Type B pancreatic cell (in vitro differentiated cells): ENCODE measurements at regions not wholly inside any gene's neighbourhood (a gene's known extent, or its start where the extent isn't known, plus 50 kb on each side); places are given as distances from the start of the nearest gene placed in this dataset.

Experiments
- DNase-seq: peaks from one replicate; pipeline ENCODE4 v3.0.0; 2021; ENCODE audit warnings: mixed read lengths; ENCODE audit not compliant: unreplicated experiment; ENCODE audit errors: extremely low spot score
- H3K27ac Mint-ChIP-seq: 2 replicates; pipeline ENCODE4 v1.8.0; 2021; ENCODE audit warnings: mild to moderate bottlenecking, mixed read lengths
- H3K27me3 Mint-ChIP-seq: 2 replicates; pipeline ENCODE4 v1.8.0; 2021; ENCODE audit warnings: mixed read lengths
- H3K36me3 Mint-ChIP-seq: 2 replicates; pipeline ENCODE4 v1.8.0; 2021; ENCODE audit warnings: mixed read lengths
- H3K4me1 Mint-ChIP-seq: one replicate; pipeline ENCODE4 v1.8.0; 2021; ENCODE audit warnings: mixed read lengths; ENCODE audit not compliant: unreplicated experiment
- H3K4me3 Mint-ChIP-seq: 2 replicates; pipeline ENCODE4 v1.8.0; 2021; ENCODE audit warnings: mild to moderate bottlenecking, mixed read lengths
- H3K9me3 Mint-ChIP-seq: 2 replicates; pipeline ENCODE4 v1.8.0; 2021; ENCODE audit warnings: mixed read lengths
- TF ChIP-seq, protein P1 (sequence below): fragments of 200-600 bp; sonication (generic); conservative IDR thresholded peaks from 2 replicates; pipeline ENCODE4 v1.5.0; 2021; ENCODE audit warnings: antibody characterized with exemption, mild to moderate bottlenecking

DNA sequence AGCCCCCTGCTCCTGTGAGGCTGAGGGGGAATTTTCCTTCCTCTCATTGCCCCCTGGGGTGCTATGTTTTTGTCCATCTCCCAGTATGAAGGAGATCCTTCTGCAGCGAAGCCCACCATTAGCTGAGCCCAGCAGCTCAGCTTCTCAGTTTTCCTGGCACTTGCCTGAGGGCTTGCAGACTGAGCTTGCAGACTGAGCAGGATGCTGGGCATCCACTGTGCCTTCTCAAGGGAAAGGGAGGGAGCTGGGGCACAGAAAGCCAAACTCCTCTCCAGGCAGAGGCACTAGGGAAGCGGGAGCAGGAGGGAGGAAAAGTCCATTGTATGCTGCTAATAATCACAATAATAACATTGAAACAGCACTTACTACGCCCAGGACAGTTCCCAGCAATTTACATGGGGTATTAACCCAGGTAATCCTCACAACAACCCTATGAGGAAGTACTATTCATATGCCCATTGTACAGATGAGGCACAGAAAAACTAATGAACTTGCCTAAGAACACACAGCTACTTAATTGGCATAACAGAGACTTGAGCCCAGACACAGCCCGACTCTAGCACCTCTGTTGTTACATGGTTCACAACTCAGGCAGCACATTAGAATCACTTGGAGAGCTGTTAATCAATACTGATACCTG, 86.9 kb upstream of the SSBP2 start:
- Mint-ChIP-seq H3K9me3 (peaks cover 4% of the 10 kb centered on the region), H3K27me3 (no peaks in the 10 kb centered on the region), H3K27ac (no peak overlapping the region)

DNA sequence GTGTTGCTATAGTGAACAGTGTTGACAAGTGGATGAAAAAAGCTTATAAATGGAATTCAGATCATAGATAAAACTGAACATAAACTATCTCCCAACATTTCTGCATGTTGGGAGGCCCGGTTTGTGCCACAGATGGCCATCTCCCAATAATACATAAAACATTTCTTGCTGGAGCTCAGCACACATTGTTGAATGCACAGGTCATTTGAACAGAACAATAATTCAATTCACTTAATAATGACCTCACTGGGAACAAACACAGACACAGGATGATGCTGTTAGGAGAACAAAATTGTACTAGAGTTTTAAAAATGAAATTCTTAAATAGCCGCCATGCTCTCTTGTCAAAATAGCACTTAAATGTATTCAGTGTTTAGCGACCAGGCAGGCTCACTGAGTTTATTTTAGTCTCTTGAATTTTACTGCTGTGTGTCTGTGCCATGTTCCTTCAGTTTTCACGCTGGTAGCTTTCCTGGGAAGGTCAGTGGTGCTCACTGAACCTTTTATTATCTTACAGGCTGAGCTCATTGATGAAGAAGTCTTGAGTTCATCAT, 85.0 kb upstream of the SSBP2 start:
- H3K27ac Mint-ChIP-seq = no peak overlapping the region
- no peak for DNase-seq
- TF ChIP-seq, protein P1, sequence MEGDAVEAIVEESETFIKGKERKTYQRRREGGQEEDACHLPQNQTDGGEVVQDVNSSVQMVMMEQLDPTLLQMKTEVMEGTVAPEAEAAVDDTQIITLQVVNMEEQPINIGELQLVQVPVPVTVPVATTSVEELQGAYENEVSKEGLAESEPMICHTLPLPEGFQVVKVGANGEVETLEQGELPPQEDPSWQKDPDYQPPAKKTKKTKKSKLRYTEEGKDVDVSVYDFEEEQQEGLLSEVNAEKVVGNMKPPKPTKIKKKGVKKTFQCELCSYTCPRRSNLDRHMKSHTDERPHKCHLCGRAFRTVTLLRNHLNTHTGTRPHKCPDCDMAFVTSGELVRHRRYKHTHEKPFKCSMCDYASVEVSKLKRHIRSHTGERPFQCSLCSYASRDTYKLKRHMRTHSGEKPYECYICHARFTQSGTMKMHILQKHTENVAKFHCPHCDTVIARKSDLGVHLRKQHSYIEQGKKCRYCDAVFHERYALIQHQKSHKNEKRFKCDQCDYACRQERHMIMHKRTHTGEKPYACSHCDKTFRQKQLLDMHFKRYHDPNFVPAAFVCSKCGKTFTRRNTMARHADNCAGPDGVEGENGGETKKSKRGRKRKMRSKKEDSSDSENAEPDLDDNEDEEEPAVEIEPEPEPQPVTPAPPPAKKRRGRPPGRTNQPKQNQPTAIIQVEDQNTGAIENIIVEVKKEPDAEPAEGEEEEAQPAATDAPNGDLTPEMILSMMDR = no peak
- no peaks in the 10 kb centered on the region for H3K36me3 Mint-ChIP-seq
- H3K4me1 Mint-ChIP-seq = peaks cover 19% of the 10 kb centered on the region
- H3K27me3 Mint-ChIP-seq = no peaks in the 10 kb centered on the region
- no peak overlapping the region for H3K4me3 Mint-ChIP-seq
- H3K9me3 Mint-ChIP-seq = peaks cover 4% of the 10 kb centered on the region

More for the DNA sequence above, 86.9 kb upstream of the SSBP2 start:
- DNase-seq = no peak
- Mint-ChIP-seq H3K36me3 (no peaks in the 10 kb centered on the region), H3K4me3 (no peak overlapping the region), H3K4me1 (peaks cover 19% of the 10 kb centered on the region)
- TF ChIP-seq, protein P1 = no peak

DNA sequence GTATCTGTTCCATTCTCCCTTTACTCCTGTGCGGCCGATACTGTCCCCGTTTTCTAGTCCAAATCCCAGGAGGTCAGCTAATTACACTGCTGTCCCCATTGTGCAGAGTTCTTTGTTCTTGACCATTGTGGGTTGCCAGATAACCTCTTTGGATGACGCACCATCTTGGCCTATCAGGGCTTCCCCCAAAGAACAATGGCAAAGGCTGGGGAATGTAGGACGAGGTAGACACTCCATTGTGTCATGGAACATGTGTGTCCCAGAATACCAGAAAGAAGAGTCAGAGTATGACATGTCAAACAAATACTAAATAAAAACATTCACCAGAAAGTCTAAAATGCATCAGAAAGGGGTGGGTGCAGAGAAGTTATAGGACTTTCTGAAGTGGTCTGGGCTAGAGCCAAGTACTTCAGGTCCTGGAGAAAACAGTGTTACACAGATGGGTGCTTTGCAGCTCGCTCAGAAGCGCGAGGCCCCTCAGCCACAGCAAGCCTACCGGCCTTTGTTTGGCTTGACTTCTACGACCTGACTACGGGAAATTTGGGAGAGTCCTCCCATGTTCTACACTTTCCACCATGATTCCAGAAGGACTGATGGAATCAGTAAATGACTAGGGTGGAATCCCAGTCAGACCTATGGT, 83.2 kb upstream of the SSBP2 start:
- peaks cover 19% of the 10 kb centered on the region for H3K4me1 Mint-ChIP-seq
- TF ChIP-seq, protein P1 = no peak
- H3K4me3 Mint-ChIP-seq = no peak overlapping the region
- no peaks in the 10 kb centered on the region for H3K36me3 Mint-ChIP-seq
- peaks cover 4% of the 10 kb centered on the region for H3K9me3 Mint-ChIP-seq
- no peak for DNase-seq
- no peaks in the 10 kb centered on the region for H3K27me3 Mint-ChIP-seq
- no peak overlapping the region for H3K27ac Mint-ChIP-seq

DNA sequence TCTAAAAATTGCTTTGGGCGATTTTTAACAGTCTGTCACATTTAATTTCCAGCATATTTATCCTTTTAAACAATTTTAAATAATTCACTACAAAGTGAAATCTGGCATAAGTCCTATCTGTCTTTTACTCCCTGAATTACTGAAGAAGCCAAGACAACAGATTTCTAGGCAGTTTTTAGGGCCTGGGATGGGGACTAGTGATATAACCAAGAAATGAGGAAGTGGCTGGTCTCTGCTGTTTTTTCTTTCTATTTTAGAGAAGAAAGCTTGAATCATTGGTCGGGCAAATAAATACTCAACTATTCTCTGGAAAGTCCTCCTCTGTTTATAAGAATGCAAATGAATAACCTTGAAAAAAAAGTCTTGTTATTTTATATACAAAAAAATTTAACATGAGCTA, 79.7 kb upstream of the SSBP2 start:
- Mint-ChIP-seq H3K4me3 (no peak overlapping the region), H3K9me3 (peaks cover 4% of the 10 kb centered on the region), H3K36me3 (no peaks in the 10 kb centered on the region), H3K4me1 (peaks cover under 1% of the 10 kb centered on the region), H3K27me3 (no peaks in the 10 kb centered on the region), H3K27ac (no peak overlapping the region)
- TF ChIP-seq, protein P1 = no peak
- no peak for DNase-seq

DNA sequence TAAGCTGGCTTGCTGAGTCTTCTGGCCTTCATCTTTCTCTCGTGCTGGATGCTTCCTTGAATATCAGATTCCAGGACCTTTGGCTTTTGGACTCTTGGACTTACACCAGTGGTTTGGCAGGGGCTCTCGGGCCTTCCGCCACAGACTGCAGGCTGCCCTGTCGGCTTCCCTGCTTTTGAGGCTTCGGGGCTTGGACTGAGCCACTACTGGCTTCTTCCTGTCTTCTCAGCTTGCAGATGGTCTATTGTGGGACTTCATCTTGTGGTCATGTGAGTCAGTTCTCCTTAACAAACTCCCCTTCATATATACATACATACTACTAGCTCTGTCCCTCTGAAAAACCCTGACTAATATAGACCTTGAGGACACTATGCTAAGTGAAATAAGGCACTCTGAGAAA, 78.3 kb upstream of the SSBP2 start:
- TF ChIP-seq, protein P1 = no peak
- H3K4me3 Mint-ChIP-seq = no peak overlapping the region
- DNase-seq = no peak
- H3K4me1 Mint-ChIP-seq = peaks cover 5% of the 10 kb centered on the region
- H3K27me3 Mint-ChIP-seq = no peaks in the 10 kb centered on the region
- peaks cover 4% of the 10 kb centered on the region for H3K9me3 Mint-ChIP-seq
- no peak overlapping the region for H3K27ac Mint-ChIP-seq
- H3K36me3 Mint-ChIP-seq = no peaks in the 10 kb centered on the region
